Upper lobe of left lung (tissue), 6 donors: ENCODE measurements at regions not wholly inside any gene's neighbourhood (a gene's known extent, or its start where the extent isn't known, plus 50 kb on each side); places are given as distances from the start of the nearest gene placed in this dataset.

Experiments
- ATAC-seq, 2 donors: fragments of 200-7000 bp; cut with Tn5 transposase; one replicate each; pipeline ENCODE4 v1.9.1; 2022; ENCODE audit warnings: mild to moderate bottlenecking in 2 of 2, moderate library complexity in 2 of 2; ENCODE audit not compliant: low FRiP score in 2 of 2
- DNase-seq, 2 donors: peaks; one replicate each; pipeline ENCODE4 v3.0.0-alpha.2; 2019 to 2020
- H3K27ac ChIP-seq, 4 donors: fragments of 200-600 bp; sonication (generic); one replicate each; pipeline ENCODE4 v1.5.1; 2016 to 2019
- H3K27me3 ChIP-seq, 4 donors: fragments of 200-600 bp; sonication (generic); one replicate each; pipeline ENCODE4 v1.5.1; 2017 to 2019
- H3K36me3 ChIP-seq, 4 donors: fragments of 200-600 bp; sonication (generic); one replicate each; pipeline ENCODE4 v1.5.1; 2016 to 2019
- H3K4me1 ChIP-seq, 4 donors: fragments of 200-600 bp; sonication (generic); one replicate each; pipeline ENCODE4 v1.5.1; 2018 to 2019
- H3K4me3 ChIP-seq, 4 donors: fragments of 200-600 bp; sonication (generic); one replicate each; pipeline ENCODE4 v1.5.1; 2017 to 2019; ENCODE audit warnings: mild to moderate bottlenecking in 2 of 4, moderate library complexity in 1 of 4
- H3K9me3 ChIP-seq, 4 donors: fragments of 200-600 bp; sonication (generic); one replicate each; pipeline ENCODE4 v1.5.1; 2018 to 2019
- EP300 ChIP-seq, 4 donors: sonication (generic); formaldehyde crosslinking; IDR thresholded peaks; one replicate each; pipeline ENCODE4 v1.5.1; 2017; ENCODE audit warnings: antibody characterized with exemption in 4 of 4, control low read depth in 2 of 4
- POLR2A ChIP-seq, 4 donors: fragments of 450-650 bp; IDR thresholded peaks; one replicate each; pipeline ENCODE4 v1.5.1; 2016 to 2017; ENCODE audit warnings: antibody characterized with exemption in 4 of 4, mild to moderate bottlenecking in 2 of 4
- POLR2AphosphoS5 ChIP-seq, 2 donors: sonication (generic); formaldehyde crosslinking; IDR thresholded peaks; one replicate each; pipeline ENCODE4 v1.5.1; 2017; ENCODE audit warnings: antibody characterized with exemption in 2 of 2
- WGBS, 2 donors: methylation state at CpG; one replicate each; pipeline ENCODE4 v1.1.5; 2017 to 2018; 5-methylcytosine and 5-hydroxymethylcytosine counted together
- TF ChIP-seq, protein P1 (sequence below), 6 experiments: fragments of 450-650 bp in 4 of 6; fragments of 200-600 bp in 2 of 6; sonication (generic) in 2 of 6; IDR thresholded peaks; one replicate each; pipeline ENCODE4 v1.5.1; 2016 to 2019; ENCODE audit warnings: antibody characterized with exemption in 6 of 6
- donor health status: DM: no; HTN: no; CAD: no; lungs with moderate emphysema.
- donor health status: DM: no; HTN: yes; CAD: no; lungs with severe emphysema.

- ATAC-seq (no peak), DNase-seq (no peak)
- Histone ChIP-seq H3K27ac (no peak overlapping the region), H3K4me3 (no peak overlapping the region), H3K27me3 (no peaks in the 10 kb centered on the region), H3K4me1 (no peaks in the 10 kb centered on the region), H3K9me3 (no peaks in the 10 kb centered on the region), H3K36me3 (no peaks in the 10 kb centered on the region)
- TF ChIP-seq, protein P1, sequence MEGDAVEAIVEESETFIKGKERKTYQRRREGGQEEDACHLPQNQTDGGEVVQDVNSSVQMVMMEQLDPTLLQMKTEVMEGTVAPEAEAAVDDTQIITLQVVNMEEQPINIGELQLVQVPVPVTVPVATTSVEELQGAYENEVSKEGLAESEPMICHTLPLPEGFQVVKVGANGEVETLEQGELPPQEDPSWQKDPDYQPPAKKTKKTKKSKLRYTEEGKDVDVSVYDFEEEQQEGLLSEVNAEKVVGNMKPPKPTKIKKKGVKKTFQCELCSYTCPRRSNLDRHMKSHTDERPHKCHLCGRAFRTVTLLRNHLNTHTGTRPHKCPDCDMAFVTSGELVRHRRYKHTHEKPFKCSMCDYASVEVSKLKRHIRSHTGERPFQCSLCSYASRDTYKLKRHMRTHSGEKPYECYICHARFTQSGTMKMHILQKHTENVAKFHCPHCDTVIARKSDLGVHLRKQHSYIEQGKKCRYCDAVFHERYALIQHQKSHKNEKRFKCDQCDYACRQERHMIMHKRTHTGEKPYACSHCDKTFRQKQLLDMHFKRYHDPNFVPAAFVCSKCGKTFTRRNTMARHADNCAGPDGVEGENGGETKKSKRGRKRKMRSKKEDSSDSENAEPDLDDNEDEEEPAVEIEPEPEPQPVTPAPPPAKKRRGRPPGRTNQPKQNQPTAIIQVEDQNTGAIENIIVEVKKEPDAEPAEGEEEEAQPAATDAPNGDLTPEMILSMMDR (IDR thresholded peaks at IDR 0.05), result no peak
- no peak for TF ChIP-seq POLR2A (IDR thresholded peaks at IDR 0.05)
- no peak for TF ChIP-seq EP300 (IDR thresholded peaks at IDR 0.05)
- TF ChIP-seq POLR2AphosphoS5 (IDR thresholded peaks at IDR 0.05), result no peak
- WGBS, 2 donors, result 89 to 95% methylated on average over 4 of the region's 4 CpGs
Observed at GRCh38 chr4:177041356-177041755, 248.6 kb upstream of the VEGFC start.

GRCh38 chr4:177047070-177047850, 254.5 kb upstream of the VEGFC start:
- Histone ChIP-seq H3K9me3 (no peaks in the 10 kb centered on the region), H3K4me1 (no peaks in the 10 kb centered on the region), H3K27me3 (no peaks in the 10 kb centered on the region), H3K27ac (no peak overlapping the region), H3K36me3 (no peaks in the 10 kb centered on the region), H3K4me3 (no peak overlapping the region)
- ATAC-seq, result peak; percentile 79 to 90
- DNase-seq, result peak in 1 of 2 donors; percentile 33
- no peak for TF ChIP-seq POLR2AphosphoS5 (IDR thresholded peaks at IDR 0.05)
- TF ChIP-seq, protein P1 (IDR thresholded peaks at IDR 0.05), result peak; percentile 42 to 73 (median 60)
- WGBS, 2 donors, result 45 to 49% methylated on average over 11 of the region's 11 CpGs

- H3K27ac ChIP-seq, result no peak overlapping the region
- 2 to 4% methylated on average over 1 of the region's 1 CpG for WGBS, 2 donors
- no peaks in the 10 kb centered on the region for H3K9me3 ChIP-seq
- no peak for TF ChIP-seq POLR2AphosphoS5 (IDR thresholded peaks at IDR 0.05)
- no peak for TF ChIP-seq POLR2A (IDR thresholded peaks at IDR 0.05)
- TF ChIP-seq, protein P1 (IDR thresholded peaks at IDR 0.05), result no peak
- TF ChIP-seq EP300 (IDR thresholded peaks at IDR 0.05), result no peak
- no peaks in the 10 kb centered on the region for H3K36me3 ChIP-seq
- ATAC-seq (no peak), DNase-seq (no peak)
- no peaks in the 10 kb centered on the region for H3K4me1 ChIP-seq
- no peaks in the 10 kb centered on the region for H3K27me3 ChIP-seq
- no peak overlapping the region for H3K4me3 ChIP-seq
Observed at GRCh38 chr4:177047851-177048174, 255.1 kb upstream of the VEGFC start.

DNA sequence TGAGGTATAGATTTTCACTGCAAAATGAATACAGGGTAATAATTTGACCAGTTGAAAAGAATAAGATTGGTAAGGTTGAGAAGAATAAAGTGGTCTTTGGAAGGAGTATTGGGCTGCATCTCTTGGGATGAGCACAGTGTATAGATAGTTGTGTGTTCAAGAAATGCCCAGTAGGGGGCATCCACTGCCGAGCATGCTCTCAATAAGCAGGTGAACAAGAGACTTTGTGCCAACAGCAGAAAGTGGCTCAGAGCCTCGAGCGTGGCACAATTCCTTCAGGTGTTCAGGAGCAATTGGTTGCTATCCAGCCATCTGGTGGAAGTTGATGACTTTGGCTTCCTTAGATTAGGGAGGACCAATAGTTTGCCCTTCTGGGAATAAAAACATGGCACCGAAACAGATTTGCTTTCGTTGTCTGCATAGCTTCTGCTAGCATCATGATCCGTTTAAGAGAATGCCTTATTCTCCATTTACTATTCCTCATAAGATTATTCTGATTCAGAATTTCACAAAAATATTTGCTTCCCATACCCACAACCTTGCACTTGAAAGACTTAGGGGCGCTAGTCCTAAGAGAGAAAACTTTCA, 258.1 kb upstream of the NEIL3 start:
- Histone ChIP-seq H3K36me3 (no peaks in the 10 kb centered on the region), H3K4me1 (no peaks in the 10 kb centered on the region), H3K4me3 (no peak overlapping the region), H3K9me3 (no peaks in the 10 kb centered on the region), H3K27me3 (no peaks in the 10 kb centered on the region), H3K27ac (no peak overlapping the region)
- TF ChIP-seq, protein P1 (IDR thresholded peaks at IDR 0.05), result peak in 4 of 6 experiments; percentile 6 to 26 (median 17)
- no peak for TF ChIP-seq POLR2A (IDR thresholded peaks at IDR 0.05)
- DNase-seq (no peak), ATAC-seq (peak in 1 of 2 donors; percentile 34)
- 67% methylated on average over 7 of the region's 7 CpGs for WGBS, 2 donors
